ENCODE measurements at regions not wholly inside any gene's neighbourhood (a gene's known extent, or its start where the extent isn't known, plus 50 kb on each side); places are given as distances from the start of the nearest gene placed in this dataset.

GRCh38 chr1:4974981-4975685, 320.7 kb downstream of the AJAP1 start:
- TF ChIP-seq TARDBP (IDR thresholded peaks at IDR 0.05), result no peak
- no peak for TF ChIP-seq ELF4 (IDR thresholded peaks at IDR 0.05)
- TF ChIP-seq FOXM1 (IDR thresholded peaks at IDR 0.05; ENCODE audit: borderline replicate concordance), result no peak
- no peak for TF ChIP-seq BHLHE40 (IDR thresholded peaks at IDR 0.05; ENCODE audit: borderline replicate concordance)
- no peak for TF ChIP-seq SP1 (IDR thresholded peaks at IDR 0.05)
- no peak for TF ChIP-seq ZNF384 (IDR thresholded peaks at IDR 0.05)

All from HEK293T (cell line).